ENCODE measurements at regions not wholly inside any gene's neighbourhood (a gene's known extent, or its start where the extent isn't known, plus 50 kb on each side); places are given as distances from the start of the nearest gene placed in this dataset.

- no peak for DNase-seq (ENCODE audit: low read depth)
- Histone ChIP-seq H3K36me3 (ENCODE audit: control insufficient read depth, insufficient read depth, low read length) (no peaks in the 10 kb centered on the region), H3K4me3 (ENCODE audit: low read depth, low read length) (no peak overlapping the region), H3K27me3 (ENCODE audit: control insufficient read depth, insufficient read depth, low read length) (no peaks in the 10 kb centered on the region)
- no peak for TF ChIP-seq CTCF (IDR thresholded peaks at IDR 0.05; ENCODE audit: insufficient read depth, low read length, poor library complexity, severe bottlenecking)
Measured at GRCh38 chr20:22471156-22471836, 113.1 kb downstream of the FOXA2 start.

- H3K4me3 ChIP-seq (ENCODE audit: low read depth, low read length) = no peak overlapping the region
- H3K27me3 ChIP-seq (ENCODE audit: control insufficient read depth, insufficient read depth, low read length) = no peaks in the 10 kb centered on the region
- no peak for DNase-seq (ENCODE audit: low read depth)
- TF ChIP-seq CTCF (IDR thresholded peaks at IDR 0.05; ENCODE audit: insufficient read depth, low read length, poor library complexity, severe bottlenecking) = no peak
- H3K36me3 ChIP-seq (ENCODE audit: control insufficient read depth, insufficient read depth, low read length) = no peaks in the 10 kb centered on the region
Measured at GRCh38 chr20:22470620-22471026, 113.7 kb downstream of the FOXA2 start.

- Histone ChIP-seq H3K36me3 (ENCODE audit: control insufficient read depth, insufficient read depth, low read length) (no peaks in the 10 kb centered on the region), H3K27me3 (ENCODE audit: control insufficient read depth, insufficient read depth, low read length) (no peaks in the 10 kb centered on the region), H3K4me3 (ENCODE audit: low read depth, low read length) (no peak overlapping the region)
- TF ChIP-seq CTCF (IDR thresholded peaks at IDR 0.05; ENCODE audit: insufficient read depth, low read length, poor library complexity, severe bottlenecking) = no peak
- DNase-seq (ENCODE audit: low read depth) = no peak
Measured at GRCh38 chr20:22466447-22467171, 117.8 kb downstream of the FOXA2 start.

GRCh38 chr20:22465622-22466446 is 118.5 kb downstream of the FOXA2 start:
- no peak for TF ChIP-seq CTCF (IDR thresholded peaks at IDR 0.05; ENCODE audit: insufficient read depth, low read length, poor library complexity, severe bottlenecking)
- Histone ChIP-seq H3K36me3 (ENCODE audit: control insufficient read depth, insufficient read depth, low read length) (no peaks in the 10 kb centered on the region), H3K4me3 (ENCODE audit: low read depth, low read length) (no peak overlapping the region), H3K27me3 (ENCODE audit: control insufficient read depth, insufficient read depth, low read length) (no peaks in the 10 kb centered on the region)
- DNase-seq (ENCODE audit: low read depth) = no peak

GRCh38 chr20:22464312-22465003 is 119.9 kb downstream of the FOXA2 start:
- Histone ChIP-seq H3K4me3 (ENCODE audit: low read depth, low read length) (no peak overlapping the region), H3K36me3 (ENCODE audit: control insufficient read depth, insufficient read depth, low read length) (no peaks in the 10 kb centered on the region), H3K27me3 (ENCODE audit: control insufficient read depth, insufficient read depth, low read length) (no peaks in the 10 kb centered on the region)
- TF ChIP-seq CTCF (IDR thresholded peaks at IDR 0.05; ENCODE audit: insufficient read depth, low read length, poor library complexity, severe bottlenecking) = no peak
- DNase-seq (ENCODE audit: low read depth) = no peak

All from kidney epithelial cell (primary cell).